ENCODE measurements at regions not wholly inside any gene's neighbourhood (a gene's known extent, or its start where the extent isn't known, plus 50 kb on each side); places are given as distances from the start of the nearest gene placed in this dataset.

DNA sequence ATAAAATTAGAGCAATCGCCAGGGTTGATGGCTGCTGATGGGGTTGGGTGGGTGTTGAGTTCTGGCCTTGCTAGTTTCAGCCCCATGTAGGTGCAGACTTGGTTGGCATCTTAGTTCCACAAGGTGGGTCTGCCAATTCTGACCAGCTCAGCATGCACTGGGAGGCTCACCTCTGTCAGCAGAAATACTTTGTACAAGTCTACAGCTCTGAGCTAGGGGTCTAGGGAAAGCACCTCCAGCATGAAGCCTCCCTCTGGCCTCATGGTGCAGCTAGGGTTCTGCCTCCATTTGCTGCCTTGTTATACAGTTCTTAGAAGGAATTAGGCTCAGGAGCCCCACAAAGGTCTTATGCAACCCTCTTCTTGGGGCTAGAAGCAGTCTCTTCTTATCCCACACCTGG, 278.9 kb upstream of the HDAC4 start:
- DNase-seq (ENCODE audit: low spot score): no peak
- peaks cover 0 to 1% (median 0%) of the 10 kb centered on the region in 4 donors for H3K9me3 ChIP-seq (ENCODE audit: control insufficient read depth in 4 of 4, low read length in 3 of 4)
- no peak overlapping the region for H3K4me3 ChIP-seq (ENCODE audit: low read depth in 1 of 3, low read length in 3 of 3)
- H3K27me3 ChIP-seq (ENCODE audit: control insufficient read depth in 4 of 4, insufficient read depth in 4 of 4, low read length in 3 of 4): peaks cover 0 to 3% (median 0%) of the 10 kb centered on the region in 4 donors
- H3K36me3 ChIP-seq (ENCODE audit: control insufficient read depth in 4 of 4, insufficient read depth in 3 of 4, low read depth in 1 of 4, low read length in 3 of 4): no peaks in the 10 kb centered on the region
- no peak overlapping the region for H3K27ac ChIP-seq (ENCODE audit: low read depth in 1 of 2, low read length in 2 of 2)
- H3K4me1 ChIP-seq (ENCODE audit: control insufficient read depth in 4 of 4, insufficient read depth in 4 of 4, low read length in 3 of 4): no peaks in the 10 kb centered on the region
- TF ChIP-seq HNF4G (IDR thresholded peaks at IDR 0.05) (no peak), TAF1 (conservative IDR thresholded peaks at IDR 0.05) (no peak), GABPA (IDR thresholded peaks at IDR 0.05 in 1 of 2, conservative IDR thresholded peaks at IDR 0.05 in 1 of 2) (no peak), REST (IDR thresholded peaks at IDR 0.05) (no peak)
- TF ChIP-seq, protein P1, sequence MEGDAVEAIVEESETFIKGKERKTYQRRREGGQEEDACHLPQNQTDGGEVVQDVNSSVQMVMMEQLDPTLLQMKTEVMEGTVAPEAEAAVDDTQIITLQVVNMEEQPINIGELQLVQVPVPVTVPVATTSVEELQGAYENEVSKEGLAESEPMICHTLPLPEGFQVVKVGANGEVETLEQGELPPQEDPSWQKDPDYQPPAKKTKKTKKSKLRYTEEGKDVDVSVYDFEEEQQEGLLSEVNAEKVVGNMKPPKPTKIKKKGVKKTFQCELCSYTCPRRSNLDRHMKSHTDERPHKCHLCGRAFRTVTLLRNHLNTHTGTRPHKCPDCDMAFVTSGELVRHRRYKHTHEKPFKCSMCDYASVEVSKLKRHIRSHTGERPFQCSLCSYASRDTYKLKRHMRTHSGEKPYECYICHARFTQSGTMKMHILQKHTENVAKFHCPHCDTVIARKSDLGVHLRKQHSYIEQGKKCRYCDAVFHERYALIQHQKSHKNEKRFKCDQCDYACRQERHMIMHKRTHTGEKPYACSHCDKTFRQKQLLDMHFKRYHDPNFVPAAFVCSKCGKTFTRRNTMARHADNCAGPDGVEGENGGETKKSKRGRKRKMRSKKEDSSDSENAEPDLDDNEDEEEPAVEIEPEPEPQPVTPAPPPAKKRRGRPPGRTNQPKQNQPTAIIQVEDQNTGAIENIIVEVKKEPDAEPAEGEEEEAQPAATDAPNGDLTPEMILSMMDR (IDR thresholded peaks at IDR 0.05; ENCODE audit: low read depth, low read length, missing input control): no peak
- WGBS: 58% methylated on average over 1 of the region's 1 CpG
- H3K9ac ChIP-seq (ENCODE audit: low read depth in 1 of 2, low read length in 2 of 2): no peak overlapping the region

DNA sequence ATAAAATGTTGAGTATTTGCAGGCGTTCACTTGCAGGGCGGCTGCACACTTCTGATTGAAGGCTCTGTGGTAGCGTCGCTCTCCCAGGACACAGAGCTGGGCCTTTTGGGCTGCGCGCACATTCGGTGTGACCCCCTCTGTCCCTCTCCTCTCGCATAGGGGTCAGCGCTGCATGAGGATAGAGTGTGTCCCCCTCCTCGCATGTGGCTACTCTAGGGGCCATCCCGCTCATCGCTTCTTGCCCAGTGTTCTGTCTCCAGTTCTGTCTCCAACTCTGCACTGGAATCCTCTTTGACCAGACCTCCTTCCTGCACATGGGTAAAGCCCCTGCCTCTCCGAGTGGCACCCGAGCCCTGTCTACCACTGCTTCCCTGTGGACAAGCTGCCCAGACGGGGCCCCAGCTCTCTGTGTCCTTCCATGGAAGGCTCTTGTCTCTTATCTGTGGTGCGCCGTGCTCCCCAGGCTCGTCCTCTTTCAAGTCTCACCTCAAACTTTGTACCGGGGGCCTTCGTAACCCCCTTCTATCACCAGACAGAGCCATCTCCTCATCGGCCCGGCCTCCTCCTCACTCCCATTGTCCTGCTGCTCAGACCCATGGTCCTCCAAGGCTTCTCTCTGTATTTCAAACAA, 278.0 kb upstream of the HDAC4 start:
- Histone ChIP-seq H3K4me1 (ENCODE audit: control insufficient read depth in 4 of 4, insufficient read depth in 4 of 4, low read length in 3 of 4) (no peaks in the 10 kb centered on the region), H3K9ac (ENCODE audit: low read depth in 1 of 2, low read length in 2 of 2) (no peak overlapping the region), H3K27ac (ENCODE audit: low read depth in 1 of 2, low read length in 2 of 2) (no peak overlapping the region), H3K36me3 (ENCODE audit: control insufficient read depth in 4 of 4, insufficient read depth in 3 of 4, low read depth in 1 of 4, low read length in 3 of 4) (no peaks in the 10 kb centered on the region), H3K4me3 (ENCODE audit: low read depth in 1 of 3, low read length in 3 of 3) (no peak overlapping the region), H3K9me3 (ENCODE audit: control insufficient read depth in 4 of 4, low read length in 3 of 4) (peaks cover 0 to 1% (median 0%) of the 10 kb centered on the region in 4 donors), H3K27me3 (ENCODE audit: control insufficient read depth in 4 of 4, insufficient read depth in 4 of 4, low read length in 3 of 4) (peaks cover 0 to 3% (median 0%) of the 10 kb centered on the region in 4 donors)
- peak; percentile 13 for DNase-seq (ENCODE audit: low spot score)
- TF ChIP-seq JUND (IDR thresholded peaks at IDR 0.05) (no peak), REST (IDR thresholded peaks at IDR 0.05) (no peak), YY1 (IDR thresholded peaks at IDR 0.05) (no peak), EGR1 (IDR thresholded peaks at IDR 0.05; ENCODE audit: low read depth in 2 of 2) (no peak), RXRA (IDR thresholded peaks at IDR 0.05) (no peak), ATF3 (IDR thresholded peaks at IDR 0.05) (no peak), HNF4G (IDR thresholded peaks at IDR 0.05) (no peak), GABPA (IDR thresholded peaks at IDR 0.05 in 1 of 2, conservative IDR thresholded peaks at IDR 0.05 in 1 of 2) (no peak), MAX (IDR thresholded peaks at IDR 0.05) (no peak), FOXA1 (IDR thresholded peaks at IDR 0.05) (no peak), SP1 (IDR thresholded peaks at IDR 0.05) (no peak), RAD21 (IDR thresholded peaks at IDR 0.05) (no peak), NR2F2 (IDR thresholded peaks at IDR 0.05) (no peak)
- TF ChIP-seq, protein P2, sequence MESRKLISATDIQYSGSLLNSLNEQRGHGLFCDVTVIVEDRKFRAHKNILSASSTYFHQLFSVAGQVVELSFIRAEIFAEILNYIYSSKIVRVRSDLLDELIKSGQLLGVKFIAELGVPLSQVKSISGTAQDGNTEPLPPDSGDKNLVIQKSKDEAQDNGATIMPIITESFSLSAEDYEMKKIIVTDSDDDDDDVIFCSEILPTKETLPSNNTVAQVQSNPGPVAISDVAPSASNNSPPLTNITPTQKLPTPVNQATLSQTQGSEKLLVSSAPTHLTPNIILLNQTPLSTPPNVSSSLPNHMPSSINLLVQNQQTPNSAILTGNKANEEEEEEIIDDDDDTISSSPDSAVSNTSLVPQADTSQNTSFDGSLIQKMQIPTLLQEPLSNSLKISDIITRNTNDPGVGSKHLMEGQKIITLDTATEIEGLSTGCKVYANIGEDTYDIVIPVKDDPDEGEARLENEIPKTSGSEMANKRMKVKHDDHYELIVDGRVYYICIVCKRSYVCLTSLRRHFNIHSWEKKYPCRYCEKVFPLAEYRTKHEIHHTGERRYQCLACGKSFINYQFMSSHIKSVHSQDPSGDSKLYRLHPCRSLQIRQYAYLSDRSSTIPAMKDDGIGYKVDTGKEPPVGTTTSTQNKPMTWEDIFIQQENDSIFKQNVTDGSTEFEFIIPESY (IDR thresholded peaks at IDR 0.05): no peak
- WGBS: 91% methylated on average over 22 of the region's 22 CpGs

Measured in liver (tissue), 8 donors.